ENCODE measurements at regions not wholly inside any gene's neighbourhood (a gene's known extent, or its start where the extent isn't known, plus 50 kb on each side); places are given as distances from the start of the nearest gene placed in this dataset.

- H3K27ac ChIP-seq = no peak overlapping the region
- H3K4me1 ChIP-seq = no peaks in the 10 kb centered on the region
- FAIRE-seq (no peak), DNase-seq (ENCODE audit: low read depth in 1 of 2, low spot score in 1 of 2) (no peak), ATAC-seq (no peak)
- CTCF ChIA-PET = no interaction called here
- POLR2A ChIA-PET = no interaction called here
- no peaks in the 10 kb centered on the region for H3K9me3 ChIP-seq
- H3K4me2 ChIP-seq = no peak overlapping the region
- TF ChIP-seq RAD21 (conservative IDR thresholded peaks at IDR 0.05 in 1 of 2, IDR thresholded peaks at IDR 0.05 in 1 of 2) = no peak
- no peak for TF ChIP-seq KDM5A (IDR thresholded peaks at IDR 0.05)
- TF ChIP-seq RCOR1 (IDR thresholded peaks at IDR 0.05; ENCODE audit: low read depth, low read length) = no peak
- TF ChIP-seq HOXA7 (CRISPR knock-in tag; IDR thresholded peaks at IDR 0.05) = no peak
- no peak for TF ChIP-seq KDM1A (IDR thresholded peaks at IDR 0.05; ENCODE audit: low read depth)
- no peak for TF ChIP-seq TP53 (CRISPR knock-in tag; IDR thresholded peaks at IDR 0.05)
- no peak for TF ChIP-seq FOXS1 (CRISPR knock-in tag; IDR thresholded peaks at IDR 0.05)
- no peak for TF ChIP-seq CEBPB (IDR thresholded peaks at IDR 0.05)
- TF ChIP-seq GATA3 (IDR thresholded peaks at IDR 0.05; ENCODE audit: borderline replicate concordance) = no peak
- H3K4me3 ChIP-seq = no peak overlapping the region
- 5% methylated on average over 4 of the region's 4 CpGs for WGBS (ENCODE audit: missing lambda C conversion rate)
These were observed 81.9 kb upstream of the BMP2 start for GRCh38 chr20:6685626-6686025.

- ChIA-PET CTCF (interaction anchor here (0.6 kb wide), 1 partner anchor 504 kb away, joined by 3 read pairs; no protein-coding TSS in a partner anchor), POLR2A (no interaction called here)
- Histone ChIP-seq H3K27ac (no peak overlapping the region), H3K4me1 (no peaks in the 10 kb centered on the region), H3K4me2 (no peak overlapping the region), H3K4me3 (no peak overlapping the region), H3K9me3 (no peaks in the 10 kb centered on the region)
- DNase-seq (ENCODE audit: low read depth in 1 of 2, low spot score in 1 of 2) = no peak
- ATAC-seq = no peak
- TF ChIP-seq MAFK (IDR thresholded peaks at IDR 0.05; ENCODE audit: partially characterized antibody) (no peak), GATA3 (IDR thresholded peaks at IDR 0.05; ENCODE audit: borderline replicate concordance) (no peak), CBX2 (IDR thresholded peaks at IDR 0.05; ENCODE audit: borderline replicate concordance, low read depth) (no peak), ZSCAN20 (CRISPR knock-in tag; IDR thresholded peaks at IDR 0.05) (no peak), EP300 (IDR thresholded peaks at IDR 0.05) (no peak), RARB (CRISPR knock-in tag; IDR thresholded peaks at IDR 0.05) (no peak), HES2 (IDR thresholded peaks at IDR 0.05) (no peak), MAZ (IDR thresholded peaks at IDR 0.05; ENCODE audit: borderline replicate concordance, low read depth, low read length) (no peak)
- TF ChIP-seq, protein P1, sequence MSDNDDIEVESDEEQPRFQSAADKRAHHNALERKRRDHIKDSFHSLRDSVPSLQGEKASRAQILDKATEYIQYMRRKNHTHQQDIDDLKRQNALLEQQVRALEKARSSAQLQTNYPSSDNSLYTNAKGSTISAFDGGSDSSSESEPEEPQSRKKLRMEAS (IDR thresholded peaks at IDR 0.05) = no peak
- WGBS (ENCODE audit: missing lambda C conversion rate) = 8% methylated on average over 5 of the region's 5 CpGs
- FAIRE-seq = no peak
These were observed 82.3 kb upstream of the BMP2 start for GRCh38 chr20:6685181-6685582.

- Histone ChIP-seq H3K27ac (no peak overlapping the region), H3K9me3 (no peaks in the 10 kb centered on the region), H3K4me1 (no peaks in the 10 kb centered on the region), H3K4me3 (no peak overlapping the region), H3K4me2 (no peak overlapping the region)
- ATAC-seq (no peak), DNase-seq (ENCODE audit: low read depth in 1 of 2, low spot score in 1 of 2) (no peak), FAIRE-seq (no peak)
- TF ChIP-seq CBX2 (IDR thresholded peaks at IDR 0.05; ENCODE audit: borderline replicate concordance, low read depth) = no peak
- TF ChIP-seq MYC (IDR thresholded peaks at IDR 0.05; ENCODE audit: borderline replicate concordance, low read length) = no peak
- no peak for TF ChIP-seq HDAC2 (IDR thresholded peaks at IDR 0.05)
- TF ChIP-seq POLR2A (IDR thresholded peaks at IDR 0.05; ENCODE audit: low read length) = no peak
- no peak for TF ChIP-seq FOXS1 (CRISPR knock-in tag; IDR thresholded peaks at IDR 0.05)
- no peak for TF ChIP-seq HOXB5 (CRISPR knock-in tag; IDR thresholded peaks at IDR 0.05)
- TF ChIP-seq RAD21 (conservative IDR thresholded peaks at IDR 0.05 in 1 of 2, IDR thresholded peaks at IDR 0.05 in 1 of 2) = no peak
- no peak for TF ChIP-seq BHLHE40 (IDR thresholded peaks at IDR 0.05; ENCODE audit: low read depth, low read length)
- no peak for TF ChIP-seq TFCP2L1 (CRISPR knock-in tag; IDR thresholded peaks at IDR 0.05)
- TF ChIP-seq ZFP36 (IDR thresholded peaks at IDR 0.05; ENCODE audit: borderline replicate concordance, partially characterized antibody) = no peak
- TF ChIP-seq REST (IDR thresholded peaks at IDR 0.05) = no peak
- POLR2A ChIA-PET = no interaction called here
- WGBS (ENCODE audit: missing lambda C conversion rate) = 49% methylated on average over 9 of the region's 9 CpGs
- CTCF ChIA-PET = interaction anchor here (0.6 to 1.1 kb wide), 2 partner anchors 17 to 542 kb away, joined by 3 to 4 read pairs; no protein-coding TSS in a partner anchor
These were observed 84.2 kb upstream of the BMP2 start for GRCh38 chr20:6683021-6683977.

All from A549 (cell line).